Posterior cingulate gyrus (tissue), 11 donors: ENCODE measurements at regions not wholly inside any gene's neighbourhood (a gene's known extent, or its start where the extent isn't known, plus 50 kb on each side); places are given as distances from the start of the nearest gene placed in this dataset.
A peak's percentile ranks its signal among the peaks of the same experiment; 100 is the strongest.

Experiments used
- DNase-seq, 10 donors: peaks; one replicate each; pipeline versions ENCODE4 v3.0.0 to v3.0.0-alpha.2; 2020 to 2021; ENCODE audit warnings: mixed read lengths in 3 of 10
- intact Hi-C: fragments of 100-400 bp; cut with DNase I; formaldehyde crosslinking; loops from one replicate; pipeline ENCODE4 v1.15.1; 2023

- DNase-seq: no peak
- intact Hi-C loops: no loop called here
Observed at GRCh38 chr2:103459283-103459682, 697.5 kb downstream of the TMEM182 start.

GRCh38 chr2:103462101-103462500, 700.3 kb downstream of the TMEM182 start:
- no peak for DNase-seq
- intact Hi-C loops: no loop called here

- no peak for DNase-seq
- intact Hi-C loops: no loop called here
Observed at GRCh38 chr2:103462712-103463111, 700.9 kb downstream of the TMEM182 start.

- intact Hi-C loops: no loop called here
- no peak for DNase-seq
Observed at GRCh38 chr2:103464831-103465230, 703.0 kb downstream of the TMEM182 start.

- intact Hi-C loops: no loop called here
- no peak for DNase-seq
Observed at GRCh38 chr2:103469800-103470199, 708.0 kb downstream of the TMEM182 start.

- DNase-seq: no peak
- intact Hi-C loops: no loop called here
Observed at GRCh38 chr2:103484906-103485305, 723.1 kb downstream of the TMEM182 start.

- no peak for DNase-seq
Observed at GRCh38 chr2:103496850-103497249, 735.0 kb downstream of the TMEM182 start.

GRCh38 chr2:103506812-103507211, 745.0 kb downstream of the TMEM182 start:
- intact Hi-C loops: no loop called here
- DNase-seq: no peak

More at GRCh38 chr2:103496850-103497249, 735.0 kb downstream of the TMEM182 start:
- intact Hi-C loops: no loop called here

GRCh38 chr2:103512442-103512841, 750.6 kb downstream of the TMEM182 start:
- intact Hi-C loops: no loop called here

GRCh38 chr2:103520547-103520946, 758.7 kb downstream of the TMEM182 start:
- intact Hi-C loops: no loop called here

More at GRCh38 chr2:103512442-103512841, 750.6 kb downstream of the TMEM182 start:
- DNase-seq: no peak

GRCh38 chr2:103525756-103526155, 763.9 kb downstream of the TMEM182 start:
- DNase-seq: no peak
- intact Hi-C loops: no loop called here

More at GRCh38 chr2:103520547-103520946, 758.7 kb downstream of the TMEM182 start:
- no peak for DNase-seq

GRCh38 chr2:103526757-103527156, 764.9 kb downstream of the TMEM182 start:
- DNase-seq: peak in 1 of 10 donors; percentile 55
- intact Hi-C loops: no loop called here

GRCh38 chr2:103527278-103527677, 765.4 kb downstream of the TMEM182 start:
- DNase-seq: no peak
- intact Hi-C loops: no loop called here

GRCh38 chr2:103529798-103530502, 768.1 kb downstream of the TMEM182 start:
- DNase-seq: peak in 1 of 10 donors; percentile 22
- intact Hi-C loops: no loop called here

GRCh38 chr2:103552775-103553174, 790.9 kb downstream of the TMEM182 start:
- intact Hi-C loops: no loop called here
- DNase-seq: no peak

- no peak for DNase-seq
- intact Hi-C loops: no loop called here
Observed at GRCh38 chr2:103594823-103595222, 833.0 kb downstream of the TMEM182 start.

GRCh38 chr2:103605071-103605780, 843.4 kb downstream of the TMEM182 start:
- intact Hi-C loops: no loop called here
- no peak for DNase-seq

- intact Hi-C loops: no loop called here
- DNase-seq: no peak
Observed at GRCh38 chr2:103615611-103616105, 853.8 kb downstream of the TMEM182 start.

- intact Hi-C loops: no loop called here
- DNase-seq: no peak
Observed at GRCh38 chr2:103616891-103617290, 855.1 kb downstream of the TMEM182 start.

- DNase-seq: no peak
- intact Hi-C loops: no loop called here
Observed at GRCh38 chr2:103618112-103618511, 856.3 kb downstream of the TMEM182 start.

- no peak for DNase-seq
- intact Hi-C loops: no loop called here
Observed at GRCh38 chr2:103627301-103627700, 865.5 kb downstream of the TMEM182 start.

- intact Hi-C loops: no loop called here
- DNase-seq: no peak
Observed at GRCh38 chr2:103638978-103639377, 877.1 kb downstream of the TMEM182 start.
